Left colon (tissue), 2 donors: ENCODE measurements at regions not wholly inside any gene's neighbourhood (a gene's known extent, or its start where the extent isn't known, plus 50 kb on each side); places are given as distances from the start of the nearest gene placed in this dataset.

ENCODE experiments used
- ATAC-seq: fragments of 200-7000 bp; cut with Tn5 transposase; one replicate; pipeline ENCODE4 v1.9.1; 2020; ENCODE audit warnings: mild to moderate bottlenecking, moderate library complexity
- DNase-seq, 2 donors: peaks; one replicate each; pipeline ENCODE4 v3.0.0-alpha.2; 2020
- intact Hi-C, 2 donors: fragments of 100-400 bp; cut with DNase I in 1 of 2; cut with micrococcal nuclease in 1 of 2; formaldehyde crosslinking; loops; one replicate each; pipeline versions ENCODE4 v1.11.2 to v1.14.0; 2022; cut with DNase I, micrococcal nuclease
- donor health status: DM: no; HTN: no; CAD: no.
- donor health status: DM: yes; HTN: yes; CAD: no.

DNA sequence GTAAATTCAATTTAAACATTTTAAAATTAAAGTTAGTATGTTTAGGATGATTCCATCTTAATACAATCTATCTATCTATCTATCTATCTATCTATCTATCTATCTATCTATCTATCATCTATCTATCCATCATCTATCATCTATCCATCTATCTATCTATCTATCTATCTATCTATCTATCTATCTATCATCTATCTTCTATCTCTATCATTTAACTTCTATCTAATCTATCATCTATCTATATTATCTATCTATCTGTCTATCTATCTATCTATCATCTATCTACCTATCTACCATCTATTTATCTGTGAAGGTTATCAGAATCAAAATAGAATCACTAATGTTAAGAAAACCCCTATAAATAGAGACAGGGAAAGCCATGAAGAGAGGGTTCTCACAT lies 78.3 kb downstream of the RAMP3 start:
- intact Hi-C loops: no loop called here
- ATAC-seq: no peak
- no peak for DNase-seq

- DNase-seq (no peak), ATAC-seq (no peak)
- intact Hi-C loops: no loop called here
These were observed 79.1 kb downstream of the RAMP3 start for GRCh38 chr7:45236666-45237065.

GRCh38 chr7:45237788-45238461 lies 80.3 kb downstream of the RAMP3 start:
- DNase-seq: no peak
- no peak for ATAC-seq
- intact Hi-C loops: no loop called here

DNA sequence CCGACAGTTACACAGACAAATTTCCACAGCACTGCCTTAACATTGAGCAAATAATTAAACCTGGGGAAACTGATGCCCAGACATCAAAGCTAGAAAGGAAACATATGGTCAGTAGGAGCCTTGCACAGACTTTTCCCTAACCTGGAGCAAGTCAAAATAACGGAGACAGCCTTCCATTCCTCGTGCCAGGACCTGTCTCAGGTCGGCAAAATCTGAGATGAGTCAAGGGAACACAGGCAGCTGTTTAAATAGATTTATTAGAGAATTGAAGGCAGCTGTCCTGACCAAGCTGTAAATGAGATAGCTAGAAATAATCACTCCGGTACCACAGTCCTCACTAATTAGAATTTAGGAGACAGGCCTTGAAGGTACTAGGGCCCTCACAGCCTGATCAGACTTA lies 81.2 kb downstream of the RAMP3 start:
- ATAC-seq (no peak), DNase-seq (no peak)
- intact Hi-C loops: no loop called here

- ATAC-seq: no peak
- intact Hi-C loops: no loop called here
- DNase-seq: no peak
These were observed 81.9 kb downstream of the RAMP3 start for GRCh38 chr7:45239486-45239885.

GRCh38 chr7:45240273-45240771 lies 82.7 kb downstream of the RAMP3 start:
- no peak for ATAC-seq
- DNase-seq: no peak
- intact Hi-C loops: no loop called here

DNA sequence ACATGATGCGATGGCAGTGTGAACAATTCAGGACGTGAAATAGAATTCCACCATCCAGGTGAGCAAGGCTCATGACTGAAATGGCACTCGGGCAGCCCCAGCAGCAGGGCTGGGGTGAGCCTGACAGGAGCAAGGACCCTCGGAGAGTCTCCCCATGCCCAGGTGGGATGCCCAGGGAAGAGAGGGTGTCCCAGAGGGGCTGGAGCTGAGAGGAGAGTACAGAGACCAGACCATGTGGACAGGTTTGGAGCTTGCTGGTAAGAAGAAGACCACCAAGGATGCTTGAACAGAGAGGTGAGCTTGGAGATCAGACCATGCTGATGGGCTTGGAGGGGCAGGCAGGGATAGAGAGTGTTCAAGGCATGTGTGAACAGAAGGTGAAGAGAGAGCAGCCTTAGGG lies 83.3 kb downstream of the RAMP3 start:
- no peak for DNase-seq
- ATAC-seq: no peak
- intact Hi-C loops: no loop called here

GRCh38 chr7:45241339-45242109 lies 83.9 kb downstream of the RAMP3 start:
- intact Hi-C loops: no loop called here
- DNase-seq: no peak

DNA sequence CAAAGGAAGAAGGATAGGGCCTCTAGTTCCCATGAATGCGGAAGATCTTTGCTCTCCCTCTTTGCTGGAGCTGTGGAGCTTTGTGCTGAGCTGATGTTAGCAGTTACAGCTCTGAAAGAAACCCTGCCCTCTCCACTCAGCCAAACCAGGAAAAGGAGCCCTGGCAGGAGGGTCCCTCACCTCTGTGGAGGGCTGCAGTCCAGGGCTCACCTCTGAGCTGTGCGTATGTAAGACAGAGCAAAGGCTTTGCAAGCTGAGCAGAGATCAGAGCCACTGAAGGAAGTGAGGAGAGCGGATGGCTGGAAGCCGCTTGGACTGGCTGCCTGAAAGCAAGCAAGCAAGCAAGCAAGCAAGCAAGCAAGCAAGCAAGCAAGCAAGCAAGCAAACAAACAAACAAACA lies 84.7 kb downstream of the RAMP3 start:
- ATAC-seq (no peak), DNase-seq (no peak)
- intact Hi-C loops: no loop called here

More at GRCh38 chr7:45241339-45242109, 83.9 kb downstream of the RAMP3 start:
- no peak for ATAC-seq

GRCh38 chr7:45242698-45243097 lies 85.1 kb downstream of the RAMP3 start:
- ATAC-seq: no peak
- no peak for DNase-seq
- intact Hi-C loops: no loop called here

DNA sequence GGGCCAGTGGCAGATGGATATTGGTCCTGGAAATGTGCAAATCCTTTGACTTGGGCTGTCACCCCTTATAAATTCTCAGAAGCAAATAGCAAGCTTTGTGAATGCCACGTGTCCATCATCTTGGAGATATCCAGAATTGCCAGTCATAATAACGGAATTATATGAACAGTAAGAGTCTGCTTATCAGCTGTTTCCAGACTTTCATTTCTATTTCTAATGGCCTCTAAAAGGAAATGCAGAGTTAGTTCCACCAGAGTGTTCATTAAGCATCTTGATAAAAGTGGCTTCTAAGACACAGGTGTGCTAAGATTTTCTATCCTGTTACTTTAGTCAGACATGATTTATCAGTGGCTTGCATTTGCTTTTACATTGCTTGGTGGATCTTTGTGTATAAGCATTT lies 87.4 kb downstream of the RAMP3 start:
- ATAC-seq: no peak
- no peak for DNase-seq
- intact Hi-C loops: no loop called here

DNA sequence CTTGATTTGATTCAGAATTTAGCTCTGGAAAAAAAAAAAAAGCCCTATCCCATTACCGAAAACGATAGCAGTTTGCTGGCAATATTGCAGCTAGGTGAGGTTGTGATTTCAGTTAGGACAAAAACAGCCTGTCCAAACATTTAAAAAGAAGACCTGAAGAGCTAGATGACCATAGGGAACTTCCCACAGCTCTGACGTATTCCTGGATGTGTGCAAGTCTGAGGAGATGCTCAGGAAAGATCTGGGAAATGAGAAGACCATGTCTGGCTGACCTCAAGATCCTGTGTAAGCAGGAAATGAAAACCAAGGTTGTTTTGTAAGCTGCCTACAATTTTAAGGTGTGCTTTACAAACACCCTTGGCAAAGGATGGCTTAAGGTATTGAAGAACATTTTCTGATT lies 88.7 kb downstream of the RAMP3 start:
- intact Hi-C loops: no loop called here
- no peak for DNase-seq
- no peak for ATAC-seq

DNA sequence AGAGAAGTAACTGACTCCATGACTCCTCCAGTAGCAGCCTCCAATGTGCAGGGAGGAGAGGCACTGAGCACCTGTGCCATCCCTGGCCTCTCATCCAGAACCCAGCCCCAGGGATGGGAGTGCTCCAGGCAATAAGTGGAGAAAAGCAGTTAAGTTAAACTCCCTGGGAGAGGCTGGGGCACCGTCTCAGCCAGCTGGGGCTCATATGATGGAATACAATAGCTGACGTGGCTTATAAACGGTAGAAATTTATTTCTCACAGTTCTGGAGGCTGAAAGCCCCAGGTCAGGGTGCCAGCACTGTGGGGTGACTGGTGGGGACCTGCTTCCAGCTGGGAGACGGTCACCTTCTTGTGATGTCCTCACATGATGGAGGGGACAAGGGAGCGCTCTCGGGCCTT lies 94.7 kb downstream of the RAMP3 start:
- DNase-seq (no peak), ATAC-seq (no peak)
- intact Hi-C loops: no loop called here

GRCh38 chr7:45252857-45253256 lies 95.3 kb downstream of the RAMP3 start:
- no peak for DNase-seq
- intact Hi-C loops: no loop called here
- ATAC-seq: no peak

- intact Hi-C loops: no loop called here
- DNase-seq (no peak), ATAC-seq (no peak)
These were observed 95.8 kb downstream of the RAMP3 start for GRCh38 chr7:45253368-45253767.

GRCh38 chr7:45255187-45255586 lies 97.6 kb downstream of the RAMP3 start:
- ATAC-seq (no peak), DNase-seq (no peak)
- intact Hi-C loops: loop anchor here in 1 of 2 donors (5.0 kb wide), 1 partner anchor 98 kb away; the partner anchor contains the start of gene RAMP3

GRCh38 chr7:45256309-45256708 lies 98.7 kb downstream of the RAMP3 start:
- no peak for ATAC-seq
- no peak for DNase-seq
- intact Hi-C loops: loop anchor here in 1 of 2 donors (5.0 kb wide), 1 partner anchor 99 kb away; the partner anchor contains the start of gene RAMP3

GRCh38 chr7:45256775-45257174 lies 99.2 kb downstream of the RAMP3 start:
- intact Hi-C loops: loop anchor here in 1 of 2 donors (5.0 kb wide), 1 partner anchor 99 kb away; the partner anchor contains the start of gene RAMP3
- no peak for DNase-seq
- no peak for ATAC-seq

DNA sequence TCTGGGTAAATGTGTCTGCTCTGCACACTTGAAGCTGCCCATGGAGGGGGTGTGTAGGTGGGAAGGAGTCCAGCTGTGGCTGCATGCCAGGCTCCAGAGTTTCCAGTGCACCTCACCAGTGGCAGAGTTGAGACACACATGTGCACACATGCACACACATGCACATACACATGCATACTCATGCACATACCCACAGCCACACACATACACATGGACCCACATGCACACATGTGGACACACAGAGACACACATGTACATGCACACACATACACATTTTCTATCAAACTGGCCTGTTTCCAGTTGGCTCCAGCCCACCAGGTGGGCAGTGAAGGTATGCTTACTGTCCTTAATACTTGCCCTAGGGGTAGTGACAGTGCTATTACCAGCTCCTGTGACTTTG lies 99.7 kb downstream of the RAMP3 start:
- no peak for ATAC-seq
- intact Hi-C loops: loop anchor here in 1 of 2 donors (5.0 kb wide), 1 partner anchor 100 kb away; the partner anchor contains the start of gene RAMP3
- DNase-seq: no peak
